ENCODE measurements at regions not wholly inside any gene's neighbourhood (a gene's known extent, or its start where the extent isn't known, plus 50 kb on each side); places are given as distances from the start of the nearest gene placed in this dataset.

GRCh38 chr5:142259758-142260157 is 65.1 kb downstream of the SPRY4 start:
- no peak for TF ChIP-seq POLR2AphosphoS5 (IDR thresholded peaks at IDR 0.05)
- TF ChIP-seq CTCF (IDR thresholded peaks at IDR 0.05) = no peak

Data from suprapubic skin (tissue), 3 donors.